HepG2 (cell line): ENCODE measurements at regions not wholly inside any gene's neighbourhood (a gene's known extent, or its start where the extent isn't known, plus 50 kb on each side); places are given as distances from the start of the nearest gene placed in this dataset.
A peak's percentile ranks its signal among the peaks of the same experiment; 100 is the strongest.

Experiments
- HMGA1 ChIP-seq: sonication (generic); formaldehyde crosslinking; conservative IDR thresholded peaks from 2 replicates; pipeline ENCODE4 v1.4.0; 2020; ENCODE audit warnings: missing genetic modification reagents
- NBN ChIP-seq: fragments of 450-650 bp; conservative IDR thresholded peaks from 2 replicates; pipeline ENCODE4 v1.6.1; 2017
- NCOA5 ChIP-seq: sonication (generic); formaldehyde crosslinking; IDR thresholded peaks from 2 replicates; pipeline ENCODE4 v1.4.0; 2020; ENCODE audit warnings: missing genetic modification reagents
- PAX8 ChIP-seq: sonication (generic); formaldehyde crosslinking; IDR thresholded peaks from 2 replicates; pipeline ENCODE4 v1.8.0; 2022; ENCODE audit warnings: mild to moderate bottlenecking, missing genetic modification reagents, borderline replicate concordance
- SP5 ChIP-seq: IDR thresholded peaks from 2 replicates; pipeline ENCODE4 v1.6.1; 2016; ENCODE audit warnings: low read depth, borderline replicate concordance
- ZNF589 ChIP-seq: sonication (generic); formaldehyde crosslinking; conservative IDR thresholded peaks from 2 replicates; pipeline ENCODE4 v1.8.0; 2022; ENCODE audit warnings: mild to moderate bottlenecking, moderate library complexity, missing genetic modification reagents
- ZNF615 ChIP-seq: sonication (generic); formaldehyde crosslinking; IDR thresholded peaks from 2 replicates; pipeline ENCODE4 v1.5.0; 2020; ENCODE audit warnings: mild to moderate bottlenecking, missing genetic modification reagents, borderline replicate concordance
- ZNF670 ChIP-seq: sonication (generic); formaldehyde crosslinking; IDR thresholded peaks from 2 replicates; pipeline ENCODE4 v1.8.0; 2022; ENCODE audit warnings: mild to moderate bottlenecking, missing genetic modification reagents, borderline replicate concordance
- ZNF891 ChIP-seq: sonication (generic); formaldehyde crosslinking; IDR thresholded peaks from 2 replicates; pipeline ENCODE4 v1.5.0; 2020; ENCODE audit warnings: mild to moderate bottlenecking, missing genetic modification reagents
- TF ChIP-seq, protein P1 (sequence below): sonication (generic); formaldehyde crosslinking; IDR thresholded peaks from 2 replicates; pipeline ENCODE4 v1.8.1; 2023; ENCODE audit warnings: mild to moderate bottlenecking, missing genetic modification reagents
- TF ChIP-seq, protein P2 (sequence below): sonication (generic); formaldehyde crosslinking; IDR thresholded peaks from 2 replicates; pipeline ENCODE4 v1.5.0; 2020; ENCODE audit warnings: mild to moderate bottlenecking, missing genetic modification reagents
- TF ChIP-seq, protein P3 (sequence below): sonication (generic); formaldehyde crosslinking; IDR thresholded peaks from 2 replicates; pipeline ENCODE4 v1.4.0; 2020; ENCODE audit warnings: missing genetic modification reagents
- TF ChIP-seq, protein P4 (sequence below): sonication (generic); formaldehyde crosslinking; IDR thresholded peaks from 2 replicates; pipeline ENCODE4 v1.8.1; 2022; ENCODE audit warnings: low read depth, mild to moderate bottlenecking, missing genetic modification reagents
- TF ChIP-seq, protein P5 (sequence below): sonication (generic); formaldehyde crosslinking; IDR thresholded peaks from 2 replicates; pipeline ENCODE4 v1.4.0; 2020; ENCODE audit warnings: missing genetic modification reagents, borderline replicate concordance
- TF ChIP-seq, protein P6 (sequence below): sonication (generic); formaldehyde crosslinking; IDR thresholded peaks from 2 replicates; pipeline ENCODE4 v1.4.0; 2020; ENCODE audit warnings: missing genetic modification reagents

DNA sequence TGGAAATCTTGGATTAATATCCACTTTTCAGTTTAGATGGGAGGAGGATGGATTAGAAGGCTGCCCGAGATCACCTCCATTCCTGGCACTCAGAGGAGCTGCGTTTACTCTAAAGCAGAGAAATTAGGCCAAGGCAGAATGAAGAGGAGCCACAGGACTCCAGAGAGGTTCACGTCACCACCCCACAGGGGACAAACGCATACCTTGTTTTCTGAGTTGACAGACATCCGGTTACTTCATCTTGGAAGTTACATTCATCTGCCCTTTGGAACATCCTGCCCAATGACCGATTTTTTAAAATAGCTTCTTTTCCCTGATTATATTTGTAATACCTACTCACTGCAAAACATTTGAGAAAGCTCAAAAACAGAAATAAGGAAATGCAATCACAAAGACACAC lies 220.0 kb downstream of the SOX9 start (continued):
- TF ChIP-seq ZNF615 (CRISPR knock-in tag), result no peak
- no peak for TF ChIP-seq SP5 (CRISPR knock-in tag)
- TF ChIP-seq, protein P1, sequence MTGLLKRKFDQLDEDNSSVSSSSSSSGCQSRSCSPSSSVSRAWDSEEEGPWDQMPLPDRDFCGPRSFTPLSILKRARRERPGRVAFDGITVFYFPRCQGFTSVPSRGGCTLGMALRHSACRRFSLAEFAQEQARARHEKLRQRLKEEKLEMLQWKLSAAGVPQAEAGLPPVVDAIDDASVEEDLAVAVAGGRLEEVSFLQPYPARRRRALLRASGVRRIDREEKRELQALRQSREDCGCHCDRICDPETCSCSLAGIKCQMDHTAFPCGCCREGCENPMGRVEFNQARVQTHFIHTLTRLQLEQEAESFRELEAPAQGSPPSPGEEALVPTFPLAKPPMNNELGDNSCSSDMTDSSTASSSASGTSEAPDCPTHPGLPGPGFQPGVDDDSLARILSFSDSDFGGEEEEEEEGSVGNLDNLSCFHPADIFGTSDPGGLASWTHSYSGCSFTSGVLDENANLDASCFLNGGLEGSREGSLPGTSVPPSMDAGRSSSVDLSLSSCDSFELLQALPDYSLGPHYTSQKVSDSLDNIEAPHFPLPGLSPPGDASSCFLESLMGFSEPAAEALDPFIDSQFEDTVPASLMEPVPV (CRISPR knock-in tag), result no peak
- TF ChIP-seq, protein P2, sequence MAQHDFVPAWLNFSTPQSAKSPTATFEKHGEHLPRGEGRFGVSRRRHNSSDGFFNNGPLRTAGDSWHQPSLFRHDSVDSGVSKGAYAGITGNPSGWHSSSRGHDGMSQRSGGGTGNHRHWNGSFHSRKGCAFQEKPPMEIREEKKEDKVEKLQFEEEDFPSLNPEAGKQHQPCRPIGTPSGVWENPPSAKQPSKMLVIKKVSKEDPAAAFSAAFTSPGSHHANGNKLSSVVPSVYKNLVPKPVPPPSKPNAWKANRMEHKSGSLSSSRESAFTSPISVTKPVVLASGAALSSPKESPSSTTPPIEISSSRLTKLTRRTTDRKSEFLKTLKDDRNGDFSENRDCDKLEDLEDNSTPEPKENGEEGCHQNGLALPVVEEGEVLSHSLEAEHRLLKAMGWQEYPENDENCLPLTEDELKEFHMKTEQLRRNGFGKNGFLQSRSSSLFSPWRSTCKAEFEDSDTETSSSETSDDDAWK (CRISPR knock-in tag), result no peak
- TF ChIP-seq, protein P3, sequence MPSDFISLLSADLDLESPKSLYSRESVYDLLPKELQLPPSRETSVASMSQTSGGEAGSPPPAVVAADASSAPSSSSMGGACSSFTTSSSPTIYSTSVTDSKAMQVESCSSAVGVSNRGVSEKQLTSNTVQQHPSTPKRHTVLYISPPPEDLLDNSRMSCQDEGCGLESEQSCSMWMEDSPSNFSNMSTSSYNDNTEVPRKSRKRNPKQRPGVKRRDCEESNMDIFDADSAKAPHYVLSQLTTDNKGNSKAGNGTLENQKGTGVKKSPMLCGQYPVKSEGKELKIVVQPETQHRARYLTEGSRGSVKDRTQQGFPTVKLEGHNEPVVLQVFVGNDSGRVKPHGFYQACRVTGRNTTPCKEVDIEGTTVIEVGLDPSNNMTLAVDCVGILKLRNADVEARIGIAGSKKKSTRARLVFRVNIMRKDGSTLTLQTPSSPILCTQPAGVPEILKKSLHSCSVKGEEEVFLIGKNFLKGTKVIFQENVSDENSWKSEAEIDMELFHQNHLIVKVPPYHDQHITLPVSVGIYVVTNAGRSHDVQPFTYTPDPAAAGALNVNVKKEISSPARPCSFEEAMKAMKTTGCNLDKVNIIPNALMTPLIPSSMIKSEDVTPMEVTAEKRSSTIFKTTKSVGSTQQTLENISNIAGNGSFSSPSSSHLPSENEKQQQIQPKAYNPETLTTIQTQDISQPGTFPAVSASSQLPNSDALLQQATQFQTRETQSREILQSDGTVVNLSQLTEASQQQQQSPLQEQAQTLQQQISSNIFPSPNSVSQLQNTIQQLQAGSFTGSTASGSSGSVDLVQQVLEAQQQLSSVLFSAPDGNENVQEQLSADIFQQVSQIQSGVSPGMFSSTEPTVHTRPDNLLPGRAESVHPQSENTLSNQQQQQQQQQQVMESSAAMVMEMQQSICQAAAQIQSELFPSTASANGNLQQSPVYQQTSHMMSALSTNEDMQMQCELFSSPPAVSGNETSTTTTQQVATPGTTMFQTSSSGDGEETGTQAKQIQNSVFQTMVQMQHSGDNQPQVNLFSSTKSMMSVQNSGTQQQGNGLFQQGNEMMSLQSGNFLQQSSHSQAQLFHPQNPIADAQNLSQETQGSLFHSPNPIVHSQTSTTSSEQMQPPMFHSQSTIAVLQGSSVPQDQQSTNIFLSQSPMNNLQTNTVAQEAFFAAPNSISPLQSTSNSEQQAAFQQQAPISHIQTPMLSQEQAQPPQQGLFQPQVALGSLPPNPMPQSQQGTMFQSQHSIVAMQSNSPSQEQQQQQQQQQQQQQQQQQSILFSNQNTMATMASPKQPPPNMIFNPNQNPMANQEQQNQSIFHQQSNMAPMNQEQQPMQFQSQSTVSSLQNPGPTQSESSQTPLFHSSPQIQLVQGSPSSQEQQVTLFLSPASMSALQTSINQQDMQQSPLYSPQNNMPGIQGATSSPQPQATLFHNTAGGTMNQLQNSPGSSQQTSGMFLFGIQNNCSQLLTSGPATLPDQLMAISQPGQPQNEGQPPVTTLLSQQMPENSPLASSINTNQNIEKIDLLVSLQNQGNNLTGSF (CRISPR knock-in tag), result no peak
- no peak for TF ChIP-seq ZNF891 (CRISPR knock-in tag)
- no peak for TF ChIP-seq HMGA1 (CRISPR knock-in tag)
- TF ChIP-seq, protein P4, sequence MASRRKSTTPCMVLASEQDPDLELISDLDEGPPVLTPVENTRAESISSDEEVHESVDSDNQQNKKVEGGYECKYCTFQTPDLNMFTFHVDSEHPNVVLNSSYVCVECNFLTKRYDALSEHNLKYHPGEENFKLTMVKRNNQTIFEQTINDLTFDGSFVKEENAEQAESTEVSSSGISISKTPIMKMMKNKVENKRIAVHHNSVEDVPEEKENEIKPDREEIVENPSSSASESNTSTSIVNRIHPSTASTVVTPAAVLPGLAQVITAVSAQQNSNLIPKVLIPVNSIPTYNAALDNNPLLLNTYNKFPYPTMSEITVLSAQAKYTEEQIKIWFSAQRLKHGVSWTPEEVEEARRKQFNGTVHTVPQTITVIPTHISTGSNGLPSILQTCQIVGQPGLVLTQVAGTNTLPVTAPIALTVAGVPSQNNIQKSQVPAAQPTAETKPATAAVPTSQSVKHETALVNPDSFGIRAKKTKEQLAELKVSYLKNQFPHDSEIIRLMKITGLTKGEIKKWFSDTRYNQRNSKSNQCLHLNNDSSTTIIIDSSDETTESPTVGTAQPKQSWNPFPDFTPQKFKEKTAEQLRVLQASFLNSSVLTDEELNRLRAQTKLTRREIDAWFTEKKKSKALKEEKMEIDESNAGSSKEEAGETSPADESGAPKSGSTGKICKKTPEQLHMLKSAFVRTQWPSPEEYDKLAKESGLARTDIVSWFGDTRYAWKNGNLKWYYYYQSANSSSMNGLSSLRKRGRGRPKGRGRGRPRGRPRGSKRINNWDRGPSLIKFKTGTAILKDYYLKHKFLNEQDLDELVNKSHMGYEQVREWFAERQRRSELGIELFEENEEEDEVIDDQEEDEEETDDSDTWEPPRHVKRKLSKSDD (CRISPR knock-in tag), result no peak
- TF ChIP-seq, protein P5, sequence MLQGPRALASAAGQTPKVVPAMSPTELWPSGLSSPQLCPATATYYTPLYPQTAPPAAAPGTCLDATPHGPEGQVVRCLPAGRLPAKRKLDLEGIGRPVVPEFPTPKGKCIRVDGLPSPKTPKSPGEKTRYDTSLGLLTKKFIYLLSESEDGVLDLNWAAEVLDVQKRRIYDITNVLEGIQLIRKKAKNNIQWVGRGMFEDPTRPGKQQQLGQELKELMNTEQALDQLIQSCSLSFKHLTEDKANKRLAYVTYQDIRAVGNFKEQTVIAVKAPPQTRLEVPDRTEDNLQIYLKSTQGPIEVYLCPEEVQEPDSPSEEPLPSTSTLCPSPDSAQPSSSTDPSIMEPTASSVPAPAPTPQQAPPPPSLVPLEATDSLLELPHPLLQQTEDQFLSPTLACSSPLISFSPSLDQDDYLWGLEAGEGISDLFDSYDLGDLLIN, result no peak
- TF ChIP-seq NCOA5 (CRISPR knock-in tag), result no peak
- no peak for TF ChIP-seq ZNF589 (CRISPR knock-in tag)
- TF ChIP-seq, protein P6, sequence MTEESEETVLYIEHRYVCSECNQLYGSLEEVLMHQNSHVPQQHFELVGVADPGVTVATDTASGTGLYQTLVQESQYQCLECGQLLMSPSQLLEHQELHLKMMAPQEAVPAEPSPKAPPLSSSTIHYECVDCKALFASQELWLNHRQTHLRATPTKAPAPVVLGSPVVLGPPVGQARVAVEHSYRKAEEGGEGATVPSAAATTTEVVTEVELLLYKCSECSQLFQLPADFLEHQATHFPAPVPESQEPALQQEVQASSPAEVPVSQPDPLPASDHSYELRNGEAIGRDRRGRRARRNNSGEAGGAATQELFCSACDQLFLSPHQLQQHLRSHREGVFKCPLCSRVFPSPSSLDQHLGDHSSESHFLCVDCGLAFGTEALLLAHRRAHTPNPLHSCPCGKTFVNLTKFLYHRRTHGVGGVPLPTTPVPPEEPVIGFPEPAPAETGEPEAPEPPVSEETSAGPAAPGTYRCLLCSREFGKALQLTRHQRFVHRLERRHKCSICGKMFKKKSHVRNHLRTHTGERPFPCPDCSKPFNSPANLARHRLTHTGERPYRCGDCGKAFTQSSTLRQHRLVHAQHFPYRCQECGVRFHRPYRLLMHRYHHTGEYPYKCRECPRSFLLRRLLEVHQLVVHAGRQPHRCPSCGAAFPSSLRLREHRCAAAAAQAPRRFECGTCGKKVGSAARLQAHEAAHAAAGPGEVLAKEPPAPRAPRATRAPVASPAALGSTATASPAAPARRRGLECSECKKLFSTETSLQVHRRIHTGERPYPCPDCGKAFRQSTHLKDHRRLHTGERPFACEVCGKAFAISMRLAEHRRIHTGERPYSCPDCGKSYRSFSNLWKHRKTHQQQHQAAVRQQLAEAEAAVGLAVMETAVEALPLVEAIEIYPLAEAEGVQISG, result no peak
- peak; percentile 22; the same call in 1 of the 2 replicates for TF ChIP-seq ZNF670 (CRISPR knock-in tag)
- no peak for TF ChIP-seq NBN
- no peak for TF ChIP-seq PAX8 (CRISPR knock-in tag)
